Peyer's patch (tissue), 4 donors: ENCODE measurements at regions not wholly inside any gene's neighbourhood (a gene's known extent, or its start where the extent isn't known, plus 50 kb on each side); places are given as distances from the start of the nearest gene placed in this dataset.
"Not testable (repeated sequence)": the region's sequence is repeated elsewhere in the genome, so short reads cannot be mapped to it uniquely, and the experiment has no call there.

ENCODE experiments used
- DNase-seq, 3 donors: peaks; one replicate each; pipeline ENCODE4 v3.0.0-alpha.2; 2017 to 2019
- H3K27ac ChIP-seq, 4 donors: fragments of 200-600 bp; sonication (generic); one replicate each; pipeline ENCODE4 v1.5.1; 2016 to 2019
- H3K27me3 ChIP-seq, 2 donors: fragments of 200-600 bp; sonication (generic); one replicate each; pipeline ENCODE4 v1.5.1; 2019
- H3K36me3 ChIP-seq, 3 donors: fragments of 200-600 bp; sonication (generic); one replicate each; pipeline ENCODE4 v1.5.1; 2016 to 2019
- H3K4me1 ChIP-seq, 4 donors: fragments of 200-600 bp; sonication (generic); one replicate each; pipeline ENCODE4 v1.5.1; 2016 to 2019
- H3K4me3 ChIP-seq, 4 donors: fragments of 200-600 bp; sonication (generic); 1 replicate in 3 of 4; 2 replicates in 1 of 4; pipeline ENCODE4 v1.5.1; 2016 to 2019; ENCODE audit warnings: mild to moderate bottlenecking in 1 of 4
- H3K9me3 ChIP-seq, 4 donors: fragments of 200-600 bp; sonication (generic); one replicate each; pipeline ENCODE4 v1.5.1; 2016 to 2019; ENCODE audit warnings: mild to moderate bottlenecking in 1 of 4
- POLR2A ChIP-seq, 2 donors: fragments of 450-650 bp; IDR thresholded peaks; one replicate each; pipeline ENCODE4 v1.5.1; 2017; ENCODE audit warnings: antibody characterized with exemption in 2 of 2, mild to moderate bottlenecking in 2 of 2, moderate library complexity in 2 of 2
- TF ChIP-seq, protein P1 (sequence below), 6 experiments: fragments of 450-650 bp in 4 of 6; fragments of 200-600 bp in 2 of 6; sonication (generic) in 1 of 6; IDR thresholded peaks; one replicate each; pipeline ENCODE4 v1.5.1; 2017 to 2019; ENCODE audit warnings: antibody characterized with exemption in 6 of 6, mild to moderate bottlenecking in 3 of 6, moderate library complexity in 1 of 6

DNA sequence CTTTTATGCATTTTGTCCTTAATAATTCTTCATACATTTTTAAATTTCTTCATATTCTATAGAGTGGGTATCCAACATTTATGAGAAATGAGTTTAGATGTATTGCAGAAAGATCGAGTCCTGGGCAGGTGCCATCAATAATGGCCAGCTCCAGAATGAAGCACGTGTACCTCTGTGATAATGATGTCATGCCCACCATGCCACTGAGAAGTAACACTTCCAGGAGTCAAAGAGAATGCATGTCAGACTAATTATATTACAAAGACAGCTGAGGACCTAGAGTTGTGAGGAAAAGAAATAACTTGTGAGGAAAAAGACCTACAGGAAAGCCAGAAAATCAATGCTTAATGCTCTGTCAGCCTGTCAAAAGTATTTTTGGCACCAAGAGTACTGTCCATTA, 157.4 kb upstream of the P2RY1 start:
- Histone ChIP-seq H3K4me1 (no peaks in the 10 kb centered on the region), H3K27ac (no peak overlapping the region), H3K9me3 (no peaks in the 10 kb centered on the region), H3K4me3 (no peak overlapping the region), H3K36me3 (no peaks in the 10 kb centered on the region), H3K27me3 (no peaks in the 10 kb centered on the region)
- no peak for DNase-seq
- TF ChIP-seq, protein P1, sequence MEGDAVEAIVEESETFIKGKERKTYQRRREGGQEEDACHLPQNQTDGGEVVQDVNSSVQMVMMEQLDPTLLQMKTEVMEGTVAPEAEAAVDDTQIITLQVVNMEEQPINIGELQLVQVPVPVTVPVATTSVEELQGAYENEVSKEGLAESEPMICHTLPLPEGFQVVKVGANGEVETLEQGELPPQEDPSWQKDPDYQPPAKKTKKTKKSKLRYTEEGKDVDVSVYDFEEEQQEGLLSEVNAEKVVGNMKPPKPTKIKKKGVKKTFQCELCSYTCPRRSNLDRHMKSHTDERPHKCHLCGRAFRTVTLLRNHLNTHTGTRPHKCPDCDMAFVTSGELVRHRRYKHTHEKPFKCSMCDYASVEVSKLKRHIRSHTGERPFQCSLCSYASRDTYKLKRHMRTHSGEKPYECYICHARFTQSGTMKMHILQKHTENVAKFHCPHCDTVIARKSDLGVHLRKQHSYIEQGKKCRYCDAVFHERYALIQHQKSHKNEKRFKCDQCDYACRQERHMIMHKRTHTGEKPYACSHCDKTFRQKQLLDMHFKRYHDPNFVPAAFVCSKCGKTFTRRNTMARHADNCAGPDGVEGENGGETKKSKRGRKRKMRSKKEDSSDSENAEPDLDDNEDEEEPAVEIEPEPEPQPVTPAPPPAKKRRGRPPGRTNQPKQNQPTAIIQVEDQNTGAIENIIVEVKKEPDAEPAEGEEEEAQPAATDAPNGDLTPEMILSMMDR (IDR thresholded peaks at IDR 0.05) = no peak
- TF ChIP-seq POLR2A (IDR thresholded peaks at IDR 0.05) = no peak

DNA sequence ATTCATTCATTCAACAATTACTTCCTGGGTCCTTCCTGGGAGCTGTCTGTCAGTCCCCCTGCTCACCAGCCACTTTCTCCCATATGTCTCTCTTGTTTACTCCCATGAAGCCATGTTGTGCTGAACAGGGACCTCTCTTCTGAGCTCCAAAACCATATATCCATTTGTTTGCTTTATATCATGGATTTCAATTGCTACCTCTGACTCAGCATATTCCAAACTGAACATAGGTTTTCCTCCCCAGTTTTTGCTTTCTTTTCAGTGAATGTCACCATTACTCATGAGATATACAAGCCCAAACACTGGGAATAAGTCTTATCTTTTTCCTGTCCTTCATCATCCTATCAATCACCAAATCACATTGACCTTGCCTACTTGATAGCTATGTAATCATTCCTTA, 152.5 kb upstream of the P2RY1 start:
- H3K36me3 ChIP-seq = no peaks in the 10 kb centered on the region
- no peaks in the 10 kb centered on the region for H3K27me3 ChIP-seq
- H3K4me1 ChIP-seq = no peaks in the 10 kb centered on the region
- no peaks in the 10 kb centered on the region for H3K9me3 ChIP-seq
- TF ChIP-seq, protein P1 (IDR thresholded peaks at IDR 0.05) = no peak
- TF ChIP-seq POLR2A (IDR thresholded peaks at IDR 0.05) = no peak
- H3K4me3 ChIP-seq = no peak overlapping the region
- H3K27ac ChIP-seq = no peak overlapping the region
- no peak for DNase-seq

DNA sequence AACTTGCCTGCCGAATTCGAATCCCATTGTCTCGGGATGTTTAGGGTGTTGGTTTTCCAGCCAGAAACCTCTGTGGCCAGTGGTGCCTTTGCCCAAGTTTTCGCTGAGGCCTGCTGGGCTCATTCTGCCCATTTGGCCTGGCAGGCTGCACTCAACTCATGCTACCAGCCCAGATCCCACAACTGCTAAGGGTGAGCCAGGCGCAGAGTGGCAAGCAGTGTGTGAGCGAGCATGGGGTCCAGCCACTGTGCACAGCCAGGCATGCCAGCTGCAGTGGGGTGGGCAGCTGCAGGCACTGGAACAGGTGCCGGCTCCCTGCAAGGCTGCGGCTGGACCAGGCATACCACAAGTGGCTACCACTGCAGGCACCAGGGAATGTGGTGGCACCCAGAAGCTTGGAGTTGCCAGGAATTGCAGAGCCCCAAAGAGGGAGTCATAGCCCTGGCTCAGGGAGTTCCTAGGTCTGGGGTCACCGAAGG, 151.4 kb upstream of the P2RY1 start:
- no peaks in the 10 kb centered on the region for H3K27me3 ChIP-seq
- no peak overlapping the region for H3K27ac ChIP-seq
- no peaks in the 10 kb centered on the region for H3K9me3 ChIP-seq
- no peak overlapping the region for H3K4me3 ChIP-seq
- no peak for DNase-seq
- no peak for TF ChIP-seq POLR2A (IDR thresholded peaks at IDR 0.05)
- TF ChIP-seq, protein P1 (IDR thresholded peaks at IDR 0.05) = no peak
- H3K4me1 ChIP-seq = no peaks in the 10 kb centered on the region
- H3K36me3 ChIP-seq = no peaks in the 10 kb centered on the region

DNA sequence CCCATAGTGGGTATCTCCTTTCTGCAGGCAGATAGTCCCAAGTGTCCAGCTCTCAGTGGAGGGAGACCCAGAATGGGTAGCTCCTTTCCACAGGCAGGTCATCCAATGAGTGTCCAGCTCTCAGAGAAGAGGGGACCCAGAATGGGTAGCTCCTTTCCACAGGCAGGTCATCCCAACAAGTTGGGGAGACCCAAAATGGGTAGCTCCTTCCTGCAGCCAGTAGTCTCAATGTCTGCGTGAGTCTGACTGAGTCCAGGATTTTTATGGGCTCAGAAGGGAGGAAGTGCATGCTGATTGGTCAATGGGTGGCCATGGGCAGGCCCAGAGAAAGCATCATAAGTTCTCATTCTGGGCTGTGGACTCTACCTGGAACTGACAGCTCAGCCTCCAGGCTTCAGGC, 150.7 kb upstream of the P2RY1 start:
- Histone ChIP-seq H3K4me1 (no peaks in the 10 kb centered on the region), H3K4me3 (no peak overlapping the region), H3K36me3 (no peaks in the 10 kb centered on the region), H3K27ac (no peak overlapping the region), H3K9me3 (no peaks in the 10 kb centered on the region), H3K27me3 (no peaks in the 10 kb centered on the region)
- DNase-seq = no peak
- TF ChIP-seq, protein P1 (IDR thresholded peaks at IDR 0.05) = no peak
- TF ChIP-seq POLR2A (IDR thresholded peaks at IDR 0.05) = no peak

DNA sequence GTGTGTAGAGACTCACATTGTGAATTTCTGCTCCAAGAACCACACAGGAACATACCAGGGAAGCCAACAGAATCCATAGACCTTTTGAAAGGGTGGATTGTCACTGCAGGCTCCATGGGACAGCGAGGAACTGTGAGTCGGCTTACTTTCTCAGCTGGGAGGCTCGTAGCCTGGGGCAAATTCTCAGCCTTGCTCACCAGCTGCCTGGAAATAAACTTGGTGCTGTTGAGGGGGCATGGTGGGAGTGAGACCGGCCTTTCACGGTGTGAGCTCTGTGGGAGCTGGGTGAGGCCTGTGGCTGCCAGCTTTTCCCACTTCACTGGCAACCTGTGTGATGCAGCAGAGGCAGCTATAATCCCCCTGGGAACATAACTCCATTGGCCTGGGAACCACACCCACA, 146.6 kb upstream of the P2RY1 start:
- Histone ChIP-seq H3K36me3 (no peaks in the 10 kb centered on the region), H3K27me3 (no peaks in the 10 kb centered on the region), H3K4me3 (no peak overlapping the region), H3K4me1 (no peaks in the 10 kb centered on the region), H3K27ac (no peak overlapping the region), H3K9me3 (no peaks in the 10 kb centered on the region)
- no peak for TF ChIP-seq POLR2A (IDR thresholded peaks at IDR 0.05)
- TF ChIP-seq, protein P1 (IDR thresholded peaks at IDR 0.05) = no peak
- DNase-seq = no peak

DNA sequence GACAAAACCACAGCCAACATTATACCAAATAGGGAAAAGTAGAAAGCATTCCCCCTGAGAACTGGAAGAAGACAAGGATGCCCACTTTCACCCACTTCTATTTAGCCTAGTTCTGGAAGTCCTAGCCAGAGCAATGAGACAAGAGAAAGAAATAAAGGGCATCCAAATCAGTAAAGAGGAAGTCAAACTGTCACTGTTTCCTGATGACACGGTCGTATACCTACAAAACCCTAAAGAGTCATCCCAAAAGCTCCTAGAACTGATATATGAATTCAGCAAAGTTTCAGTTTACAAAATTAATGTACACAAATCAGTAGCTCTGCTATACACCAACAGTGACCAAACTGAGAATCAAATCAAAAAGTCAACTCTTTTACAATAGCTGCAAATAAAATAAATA, 142.6 kb upstream of the P2RY1 start:
- not testable (repeated sequence) for DNase-seq, H3K4me3 ChIP-seq, H3K27ac ChIP-seq, H3K36me3 ChIP-seq, H3K9me3 ChIP-seq, H3K4me1 ChIP-seq, H3K27me3 ChIP-seq

DNA sequence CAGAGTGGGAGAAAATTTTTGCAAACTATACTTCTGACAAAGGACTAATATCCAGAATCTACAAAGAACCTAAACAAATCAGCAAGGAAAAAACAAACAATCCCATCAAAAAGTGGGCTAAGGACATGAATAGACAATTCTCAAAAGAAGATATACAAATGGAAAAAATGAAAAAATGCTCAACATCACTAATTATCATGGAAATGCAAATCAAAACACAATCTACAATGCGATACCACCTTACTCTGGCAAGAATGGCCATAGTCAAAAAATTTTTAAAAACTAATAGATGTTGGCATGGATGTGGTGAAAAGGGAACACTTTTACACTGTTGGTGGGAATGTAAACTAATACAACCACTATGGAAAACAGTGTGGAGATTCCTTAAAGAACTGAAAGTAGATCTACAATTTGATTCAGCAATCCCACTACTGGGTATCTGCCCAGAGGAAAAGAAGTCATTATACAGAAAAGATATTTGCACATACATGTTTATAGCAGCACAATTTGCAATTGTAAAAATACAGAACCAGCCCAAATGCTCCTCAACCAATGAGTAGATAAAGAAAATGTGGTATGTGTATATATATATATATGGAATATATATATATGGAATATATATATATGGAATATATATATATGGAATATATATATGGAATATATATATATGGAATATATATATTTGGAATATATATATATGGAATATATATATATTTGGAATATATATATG, 141.2 kb upstream of the P2RY1 start:
- not testable (repeated sequence) for H3K36me3 ChIP-seq, H3K27ac ChIP-seq, DNase-seq, H3K27me3 ChIP-seq, H3K9me3 ChIP-seq, H3K4me1 ChIP-seq, H3K4me3 ChIP-seq
